Chondrocyte (in vitro differentiated cells): ENCODE measurements at regions not wholly inside any gene's neighbourhood (a gene's known extent, or its start where the extent isn't known, plus 50 kb on each side); places are given as distances from the start of the nearest gene placed in this dataset.

ENCODE experiments used
- DNase-seq: peaks from one replicate; pipeline ENCODE4 v3.0.0; 2021; ENCODE audit warnings: mixed read lengths, low spot score
- H3K27ac Mint-ChIP-seq: one replicate; pipeline ENCODE4 v1.8.0; 2021; ENCODE audit warnings: mild to moderate bottlenecking, moderate library complexity, mixed read lengths; ENCODE audit not compliant: unreplicated experiment
- H3K27me3 Mint-ChIP-seq: 2 replicates; pipeline ENCODE4 v1.8.0; 2021; ENCODE audit warnings: low read depth, mixed read lengths
- H3K36me3 Mint-ChIP-seq: 2 replicates; pipeline ENCODE4 v1.8.0; 2021; ENCODE audit warnings: low read depth, mixed read lengths
- H3K4me1 Mint-ChIP-seq: 2 replicates; pipeline ENCODE4 v1.8.0; 2021; ENCODE audit warnings: low read depth, mild to moderate bottlenecking, mixed read lengths
- H3K4me3 Mint-ChIP-seq: one replicate; pipeline ENCODE4 v1.8.0; 2021; ENCODE audit warnings: mild to moderate bottlenecking, moderate library complexity, mixed read lengths; ENCODE audit not compliant: unreplicated experiment
- H3K9me3 Mint-ChIP-seq: 2 replicates; pipeline ENCODE4 v1.8.0; 2021; ENCODE audit warnings: low read depth, mixed read lengths
- CTCF ChIP-seq: fragments of 200-600 bp; sonication (generic); IDR thresholded peaks from 2 replicates; pipeline ENCODE4 v1.5.0; 2021; ENCODE audit warnings: antibody characterized with exemption, mild to moderate bottlenecking, moderate library complexity

DNA sequence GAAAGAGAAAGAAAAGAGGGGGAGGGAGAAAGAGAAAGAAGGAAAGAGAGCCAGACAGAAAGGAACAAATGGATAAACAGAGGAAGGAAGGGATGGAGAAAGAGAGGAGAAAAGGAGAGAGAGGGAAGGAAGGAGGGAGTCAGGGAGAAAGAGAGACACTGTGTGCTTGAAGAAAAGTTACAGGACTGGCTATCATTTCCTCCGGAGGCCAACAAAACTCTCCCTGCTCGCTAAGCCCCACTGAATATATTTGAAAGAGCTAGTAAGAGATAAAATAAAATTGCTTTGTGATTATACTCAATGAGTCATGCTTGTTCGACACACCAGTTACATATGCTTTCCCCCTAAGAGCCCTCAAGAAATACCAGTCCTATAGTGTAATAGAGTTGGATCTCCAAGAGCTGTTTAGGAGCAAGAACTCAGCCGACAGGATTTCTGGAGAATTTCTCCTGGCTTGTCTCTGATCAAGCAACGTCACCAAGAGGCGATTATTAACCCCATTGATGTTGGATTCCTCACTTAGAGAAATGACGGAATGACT is 102.2 kb downstream of the MXRA5 start:
- TF ChIP-seq CTCF = no peak
- H3K9me3 Mint-ChIP-seq = peaks cover 4% of the 10 kb centered on the region
- H3K4me3 Mint-ChIP-seq = peak overlapping the region; percentile 41
- no peaks in the 10 kb centered on the region for H3K36me3 Mint-ChIP-seq
- H3K27me3 Mint-ChIP-seq = no peaks in the 10 kb centered on the region
- H3K27ac Mint-ChIP-seq = peak overlapping the region; percentile 94
- peaks cover 14% of the 10 kb centered on the region for H3K4me1 Mint-ChIP-seq
- no peak for DNase-seq

- Mint-ChIP-seq H3K27me3 (no peaks in the 10 kb centered on the region), H3K4me3 (no peak overlapping the region), H3K4me1 (peaks cover 34% of the 10 kb centered on the region), H3K27ac (peak overlapping the region; percentile 59), H3K36me3 (no peaks in the 10 kb centered on the region), H3K9me3 (peaks cover 2% of the 10 kb centered on the region)
- TF ChIP-seq CTCF = no peak
- no peak for DNase-seq
Measured at GRCh38 chrX:3232262-3232923, 114.1 kb downstream of the MXRA5 start.

DNA sequence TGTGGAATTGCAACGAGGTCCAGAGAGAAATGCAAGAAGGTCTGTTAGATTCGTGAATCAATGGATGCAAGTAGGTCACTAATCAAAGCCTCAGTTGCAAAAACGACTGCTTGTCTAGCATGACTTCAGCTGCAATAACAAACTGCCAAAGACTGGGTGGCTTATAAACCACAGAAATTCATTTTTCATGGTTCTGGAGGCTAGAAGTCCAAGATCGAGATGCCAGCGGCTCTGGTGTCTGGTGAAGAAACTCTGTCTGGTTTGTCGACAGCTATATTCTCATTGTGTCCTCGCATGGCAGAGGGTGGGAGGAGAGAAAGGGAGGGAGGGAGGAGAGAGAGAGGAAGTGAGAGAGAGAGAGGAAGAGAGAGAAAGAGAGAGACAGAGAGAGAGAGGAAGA is 114.7 kb downstream of the MXRA5 start:
- H3K9me3 Mint-ChIP-seq = peaks cover 2% of the 10 kb centered on the region
- TF ChIP-seq CTCF = no peak
- no peaks in the 10 kb centered on the region for H3K27me3 Mint-ChIP-seq
- no peaks in the 10 kb centered on the region for H3K36me3 Mint-ChIP-seq
- no peak for DNase-seq
- H3K27ac Mint-ChIP-seq = peak overlapping the region; percentile 59
- peaks cover 34% of the 10 kb centered on the region for H3K4me1 Mint-ChIP-seq
- H3K4me3 Mint-ChIP-seq = no peak overlapping the region

- DNase-seq = no peak
- Mint-ChIP-seq H3K9me3 (no peaks in the 10 kb centered on the region), H3K27me3 (no peaks in the 10 kb centered on the region), H3K36me3 (no peaks in the 10 kb centered on the region), H3K4me3 (no peak overlapping the region), H3K27ac (no peak overlapping the region), H3K4me1 (peaks cover 34% of the 10 kb centered on the region)
- TF ChIP-seq CTCF = no peak
Measured at GRCh38 chrX:3230496-3230895, 116.0 kb downstream of the MXRA5 start.

- TF ChIP-seq CTCF = no peak
- Mint-ChIP-seq H3K9me3 (no peaks in the 10 kb centered on the region), H3K4me3 (no peak overlapping the region), H3K36me3 (no peaks in the 10 kb centered on the region), H3K4me1 (peaks cover 25% of the 10 kb centered on the region), H3K27ac (no peak overlapping the region), H3K27me3 (no peaks in the 10 kb centered on the region)
- no peak for DNase-seq
Measured at GRCh38 chrX:3227526-3227925, 118.9 kb downstream of the MXRA5 start.
